Activated naive CD8-positive, alpha-beta T cell treated with anti-CD3 and anti-CD28 coated beads for 36 hours (primary cell): ENCODE measurements at regions not wholly inside any gene's neighbourhood (a gene's known extent, or its start where the extent isn't known, plus 50 kb on each side); places are given as distances from the start of the nearest gene placed in this dataset.
A peak's percentile ranks its signal among the peaks of the same experiment; 100 is the strongest.

Experiments
- DNase-seq: peaks from one replicate; pipeline ENCODE4 v3.0.0; 2021
- H3K27ac Mint-ChIP-seq: one replicate; pipeline ENCODE4 v1.8.0; 2022; ENCODE audit warnings: mild to moderate bottlenecking, moderate library complexity, mixed read lengths
- H3K27me3 Mint-ChIP-seq: one replicate; pipeline ENCODE4 v1.8.0; 2022; ENCODE audit warnings: mild to moderate bottlenecking, mixed read lengths
- H3K36me3 Mint-ChIP-seq: one replicate; pipeline ENCODE4 v1.8.0; 2021; ENCODE audit warnings: mild to moderate bottlenecking, mixed read lengths
- H3K4me1 Mint-ChIP-seq: one replicate; pipeline ENCODE4 v1.8.0; 2021; ENCODE audit warnings: mixed read lengths
- H3K4me3 Mint-ChIP-seq: one replicate; pipeline ENCODE4 v1.8.0; 2022; ENCODE audit warnings: mild to moderate bottlenecking, moderate library complexity, mixed read lengths
- H3K9me3 Mint-ChIP-seq: one replicate; pipeline ENCODE4 v1.8.0; 2022; ENCODE audit warnings: mixed read lengths

- no peak overlapping the region for H3K27ac Mint-ChIP-seq
- peak; percentile 68 for DNase-seq
- no peaks in the 10 kb centered on the region for H3K9me3 Mint-ChIP-seq
- peaks cover 13% of the 10 kb centered on the region for H3K27me3 Mint-ChIP-seq
- no peak overlapping the region for H3K4me3 Mint-ChIP-seq
- H3K36me3 Mint-ChIP-seq = no peaks in the 10 kb centered on the region
- peaks cover 5% of the 10 kb centered on the region for H3K4me1 Mint-ChIP-seq
Observed at GRCh38 chr16:85253084-85253941, 141.0 kb upstream of the CIBAR2 start.

GRCh38 chr16:85254051-85254450 is 141.8 kb upstream of the CIBAR2 start:
- no peaks in the 10 kb centered on the region for H3K36me3 Mint-ChIP-seq
- peaks cover 19% of the 10 kb centered on the region for H3K27me3 Mint-ChIP-seq
- DNase-seq = no peak
- no peaks in the 10 kb centered on the region for H3K9me3 Mint-ChIP-seq
- H3K4me1 Mint-ChIP-seq = peaks cover 7% of the 10 kb centered on the region
- H3K27ac Mint-ChIP-seq = no peak overlapping the region
- H3K4me3 Mint-ChIP-seq = no peak overlapping the region

- no peaks in the 10 kb centered on the region for H3K36me3 Mint-ChIP-seq
- peaks cover 7% of the 10 kb centered on the region for H3K4me1 Mint-ChIP-seq
- H3K27me3 Mint-ChIP-seq = peaks cover 22% of the 10 kb centered on the region
- no peak for DNase-seq
- no peak overlapping the region for H3K27ac Mint-ChIP-seq
- H3K4me3 Mint-ChIP-seq = no peak overlapping the region
- H3K9me3 Mint-ChIP-seq = no peaks in the 10 kb centered on the region
Observed at GRCh38 chr16:85254921-85255320, 142.6 kb upstream of the CIBAR2 start.

- H3K36me3 Mint-ChIP-seq = no peaks in the 10 kb centered on the region
- H3K4me3 Mint-ChIP-seq = no peak overlapping the region
- H3K4me1 Mint-ChIP-seq = peaks cover 7% of the 10 kb centered on the region
- DNase-seq = no peak
- peaks cover 22% of the 10 kb centered on the region for H3K27me3 Mint-ChIP-seq
- no peak overlapping the region for H3K27ac Mint-ChIP-seq
- H3K9me3 Mint-ChIP-seq = no peaks in the 10 kb centered on the region
Observed at GRCh38 chr16:85255777-85256176, 143.5 kb upstream of the CIBAR2 start.

GRCh38 chr16:85256190-85256739 is 144.0 kb upstream of the CIBAR2 start:
- Mint-ChIP-seq H3K4me3 (no peak overlapping the region), H3K27me3 (peaks cover 22% of the 10 kb centered on the region), H3K9me3 (no peaks in the 10 kb centered on the region), H3K4me1 (peaks cover 8% of the 10 kb centered on the region), H3K27ac (no peak overlapping the region), H3K36me3 (no peaks in the 10 kb centered on the region)
- DNase-seq = no peak

- H3K4me1 Mint-ChIP-seq = peaks cover 14% of the 10 kb centered on the region
- H3K27ac Mint-ChIP-seq = no peak overlapping the region
- DNase-seq = no peak
- no peak overlapping the region for H3K4me3 Mint-ChIP-seq
- no peaks in the 10 kb centered on the region for H3K36me3 Mint-ChIP-seq
- peaks cover 29% of the 10 kb centered on the region for H3K27me3 Mint-ChIP-seq
- H3K9me3 Mint-ChIP-seq = no peaks in the 10 kb centered on the region
Observed at GRCh38 chr16:85257483-85257882, 145.2 kb upstream of the CIBAR2 start.

- DNase-seq = no peak
- Mint-ChIP-seq H3K36me3 (no peaks in the 10 kb centered on the region), H3K27ac (no peak overlapping the region), H3K27me3 (peaks cover 29% of the 10 kb centered on the region), H3K9me3 (no peaks in the 10 kb centered on the region), H3K4me3 (no peak overlapping the region), H3K4me1 (peaks cover 12% of the 10 kb centered on the region)
Observed at GRCh38 chr16:85258166-85258565, 145.9 kb upstream of the CIBAR2 start.

- H3K9me3 Mint-ChIP-seq = no peaks in the 10 kb centered on the region
- peaks cover 29% of the 10 kb centered on the region for H3K27me3 Mint-ChIP-seq
- H3K27ac Mint-ChIP-seq = no peak overlapping the region
- no peaks in the 10 kb centered on the region for H3K36me3 Mint-ChIP-seq
- DNase-seq = no peak
- no peak overlapping the region for H3K4me3 Mint-ChIP-seq
- peaks cover 12% of the 10 kb centered on the region for H3K4me1 Mint-ChIP-seq
Observed at GRCh38 chr16:85258629-85259028, 146.4 kb upstream of the CIBAR2 start.

- H3K27ac Mint-ChIP-seq = no peak overlapping the region
- H3K9me3 Mint-ChIP-seq = no peaks in the 10 kb centered on the region
- H3K27me3 Mint-ChIP-seq = peaks cover 29% of the 10 kb centered on the region
- no peak overlapping the region for H3K4me3 Mint-ChIP-seq
- H3K36me3 Mint-ChIP-seq = no peaks in the 10 kb centered on the region
- no peak for DNase-seq
- peaks cover 12% of the 10 kb centered on the region for H3K4me1 Mint-ChIP-seq
Observed at GRCh38 chr16:85259115-85259831, 147.0 kb upstream of the CIBAR2 start.

- H3K9me3 Mint-ChIP-seq = no peaks in the 10 kb centered on the region
- H3K36me3 Mint-ChIP-seq = no peaks in the 10 kb centered on the region
- H3K4me3 Mint-ChIP-seq = no peak overlapping the region
- H3K4me1 Mint-ChIP-seq = peaks cover 12% of the 10 kb centered on the region
- no peak for DNase-seq
- H3K27me3 Mint-ChIP-seq = peaks cover 29% of the 10 kb centered on the region
- no peak overlapping the region for H3K27ac Mint-ChIP-seq
Observed at GRCh38 chr16:85259832-85260167, 147.5 kb upstream of the CIBAR2 start.

- no peak overlapping the region for H3K27ac Mint-ChIP-seq
- no peak overlapping the region for H3K4me3 Mint-ChIP-seq
- no peaks in the 10 kb centered on the region for H3K36me3 Mint-ChIP-seq
- H3K4me1 Mint-ChIP-seq = peaks cover 12% of the 10 kb centered on the region
- DNase-seq = no peak
- H3K9me3 Mint-ChIP-seq = no peaks in the 10 kb centered on the region
- H3K27me3 Mint-ChIP-seq = peaks cover 29% of the 10 kb centered on the region
Observed at GRCh38 chr16:85261204-85261603, 148.9 kb upstream of the CIBAR2 start.

GRCh38 chr16:85261657-85262557 is 149.6 kb upstream of the CIBAR2 start:
- Mint-ChIP-seq H3K9me3 (no peaks in the 10 kb centered on the region), H3K27ac (no peak overlapping the region), H3K4me1 (peaks cover 12% of the 10 kb centered on the region), H3K36me3 (no peaks in the 10 kb centered on the region), H3K4me3 (no peak overlapping the region), H3K27me3 (peaks cover 29% of the 10 kb centered on the region)
- DNase-seq = no peak

GRCh38 chr16:85262558-85263238 is 150.4 kb upstream of the CIBAR2 start:
- H3K4me3 Mint-ChIP-seq = no peak overlapping the region
- no peaks in the 10 kb centered on the region for H3K9me3 Mint-ChIP-seq
- peaks cover 23% of the 10 kb centered on the region for H3K27me3 Mint-ChIP-seq
- peaks cover 12% of the 10 kb centered on the region for H3K4me1 Mint-ChIP-seq
- DNase-seq = no peak
- no peak overlapping the region for H3K27ac Mint-ChIP-seq
- H3K36me3 Mint-ChIP-seq = no peaks in the 10 kb centered on the region

- peaks cover 18% of the 10 kb centered on the region for H3K27me3 Mint-ChIP-seq
- no peak for DNase-seq
- H3K4me3 Mint-ChIP-seq = no peak overlapping the region
- H3K27ac Mint-ChIP-seq = no peak overlapping the region
- no peaks in the 10 kb centered on the region for H3K36me3 Mint-ChIP-seq
- no peaks in the 10 kb centered on the region for H3K9me3 Mint-ChIP-seq
- peaks cover 12% of the 10 kb centered on the region for H3K4me1 Mint-ChIP-seq
Observed at GRCh38 chr16:85263239-85263585, 150.9 kb upstream of the CIBAR2 start.
